Rectal smooth muscle tissue (tissue), 1 donor: ENCODE measurements at regions not wholly inside any gene's neighbourhood (a gene's known extent, or its start where the extent isn't known, plus 50 kb on each side); places are given as distances from the start of the nearest gene placed in this dataset.

ENCODE experiments used
- H3K27ac ChIP-seq: one replicate; pipeline ENCODE4 v1.7.0; 2013; ENCODE audit warnings: low read depth, low read length, inconsistent platforms
- H3K27me3 ChIP-seq: one replicate; pipeline ENCODE4 v1.7.0; 2013; ENCODE audit warnings: low read length; ENCODE audit not compliant: control insufficient read depth, insufficient read depth
- H3K36me3 ChIP-seq: one replicate; pipeline ENCODE4 v1.7.0; 2013; ENCODE audit warnings: low read length; ENCODE audit not compliant: control insufficient read depth, insufficient read depth
- H3K4me1 ChIP-seq: one replicate; pipeline ENCODE4 v1.7.0; 2013; ENCODE audit warnings: low read length; ENCODE audit not compliant: control insufficient read depth, insufficient read depth
- H3K4me3 ChIP-seq: one replicate; pipeline ENCODE4 v1.7.0; 2013; ENCODE audit warnings: low read length
- H3K9ac ChIP-seq: one replicate; pipeline ENCODE4 v1.7.0; 2013; ENCODE audit warnings: low read length

- Histone ChIP-seq H3K9ac (no peak overlapping the region), H3K27me3 (no peaks in the 10 kb centered on the region)
Observed at GRCh38 chr5:4945296-4945695, 194.8 kb upstream of the ADAMTS16 start.

GRCh38 chr5:4947106-4947505 is 193.0 kb upstream of the ADAMTS16 start:
- Histone ChIP-seq H3K9ac (no peak overlapping the region), H3K4me1 (no peaks in the 10 kb centered on the region), H3K27ac (no peak overlapping the region), H3K4me3 (no peak overlapping the region), H3K27me3 (no peaks in the 10 kb centered on the region), H3K36me3 (no peaks in the 10 kb centered on the region)

More at GRCh38 chr5:4945296-4945695, 194.8 kb upstream of the ADAMTS16 start:
- no peaks in the 10 kb centered on the region for H3K36me3 ChIP-seq
- no peak overlapping the region for H3K4me3 ChIP-seq
- H3K4me1 ChIP-seq: no peaks in the 10 kb centered on the region
- H3K27ac ChIP-seq: no peak overlapping the region

DNA sequence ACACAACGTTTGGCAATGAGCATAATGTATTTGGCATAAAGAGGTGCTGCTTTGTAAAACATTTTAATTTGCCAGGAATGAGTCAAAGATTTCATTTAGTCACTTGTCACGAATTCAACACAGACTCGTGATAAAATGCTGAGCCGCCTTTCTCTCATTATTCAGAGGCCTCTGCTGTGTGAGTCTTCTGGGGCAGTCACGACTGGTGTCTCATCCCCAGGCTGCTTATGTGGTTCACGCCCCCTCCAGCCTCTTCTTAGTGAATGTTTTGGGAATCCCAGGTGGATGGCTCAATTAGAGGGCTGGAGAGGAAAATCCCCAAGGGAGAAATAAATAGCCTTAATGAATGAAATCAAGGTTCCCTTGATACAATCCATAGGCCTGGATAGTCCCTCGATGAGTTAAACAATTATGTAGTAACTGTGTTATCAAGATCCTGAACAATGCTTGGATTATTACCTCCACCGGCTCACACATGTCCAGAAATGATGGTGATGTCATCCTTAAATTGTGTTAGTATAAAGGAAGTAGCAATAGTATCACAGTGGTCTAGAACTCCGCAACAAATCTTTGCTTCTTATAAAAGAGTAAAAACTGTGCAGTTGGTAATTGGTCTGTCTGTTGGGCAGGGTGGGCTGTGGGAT is 192.1 kb upstream of the ADAMTS16 start:
- Histone ChIP-seq H3K27me3 (no peaks in the 10 kb centered on the region), H3K36me3 (no peaks in the 10 kb centered on the region), H3K4me1 (no peaks in the 10 kb centered on the region), H3K27ac (no peak overlapping the region), H3K9ac (no peak overlapping the region), H3K4me3 (no peak overlapping the region)

DNA sequence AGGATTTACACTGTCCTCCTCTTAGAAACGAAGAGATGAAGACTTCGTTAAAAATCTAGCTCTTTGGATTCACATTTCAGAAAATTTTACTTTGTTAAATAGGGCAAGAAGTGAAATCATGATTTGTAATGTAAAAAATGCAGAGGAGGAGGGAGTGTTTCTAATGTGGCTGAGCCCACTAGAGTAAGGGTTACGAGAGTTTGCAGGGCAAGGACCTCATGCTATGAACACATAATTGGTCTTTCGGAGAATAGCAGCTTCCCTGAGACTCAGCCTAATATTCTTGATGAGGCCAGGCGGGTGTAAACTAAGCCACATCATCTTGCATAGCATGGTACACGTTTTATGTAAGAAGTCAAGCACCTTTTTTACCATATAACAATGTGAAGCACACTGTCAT is 191.0 kb upstream of the ADAMTS16 start:
- no peaks in the 10 kb centered on the region for H3K27me3 ChIP-seq
- H3K36me3 ChIP-seq: no peaks in the 10 kb centered on the region
- no peak overlapping the region for H3K27ac ChIP-seq
- H3K9ac ChIP-seq: no peak overlapping the region
- no peaks in the 10 kb centered on the region for H3K4me1 ChIP-seq
- H3K4me3 ChIP-seq: no peak overlapping the region

- Histone ChIP-seq H3K4me1 (no peaks in the 10 kb centered on the region), H3K9ac (no peak overlapping the region), H3K27me3 (no peaks in the 10 kb centered on the region), H3K27ac (no peak overlapping the region), H3K36me3 (no peaks in the 10 kb centered on the region), H3K4me3 (no peak overlapping the region)
Observed at GRCh38 chr5:4953576-4953975, 186.6 kb upstream of the ADAMTS16 start.

- no peaks in the 10 kb centered on the region for H3K27me3 ChIP-seq
- no peak overlapping the region for H3K9ac ChIP-seq
- no peak overlapping the region for H3K27ac ChIP-seq
- H3K36me3 ChIP-seq: no peaks in the 10 kb centered on the region
- no peaks in the 10 kb centered on the region for H3K4me1 ChIP-seq
- no peak overlapping the region for H3K4me3 ChIP-seq
Observed at GRCh38 chr5:4954048-4954447, 186.1 kb upstream of the ADAMTS16 start.

GRCh38 chr5:4963265-4963664 is 176.9 kb upstream of the ADAMTS16 start:
- Histone ChIP-seq H3K4me1 (no peaks in the 10 kb centered on the region), H3K9ac (no peak overlapping the region), H3K27me3 (no peaks in the 10 kb centered on the region), H3K36me3 (no peaks in the 10 kb centered on the region), H3K27ac (no peak overlapping the region), H3K4me3 (no peak overlapping the region)

- Histone ChIP-seq H3K27me3 (no peaks in the 10 kb centered on the region), H3K4me3 (no peak overlapping the region), H3K9ac (no peak overlapping the region), H3K36me3 (no peaks in the 10 kb centered on the region), H3K27ac (no peak overlapping the region), H3K4me1 (no peaks in the 10 kb centered on the region)
Observed at GRCh38 chr5:4969351-4969750, 170.8 kb upstream of the ADAMTS16 start.

DNA sequence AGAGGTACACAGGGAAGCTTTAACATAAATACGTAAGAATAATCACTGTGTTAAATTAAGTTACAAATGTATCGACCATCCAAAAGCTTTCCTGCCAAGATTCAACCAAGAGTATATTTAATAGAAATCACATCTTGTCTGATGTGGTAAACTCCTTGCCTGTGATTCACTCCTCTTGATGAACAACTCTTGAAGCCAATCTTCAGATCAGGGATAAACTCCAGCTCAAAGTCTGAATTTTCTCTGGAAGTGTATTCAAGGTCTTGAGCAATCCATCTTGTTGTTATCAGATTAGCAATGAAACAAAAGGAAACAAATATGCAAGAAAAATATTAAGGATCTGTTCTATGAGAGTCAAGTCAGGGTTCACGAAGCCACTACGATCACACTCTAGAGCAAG is 170.0 kb upstream of the ADAMTS16 start:
- H3K27me3 ChIP-seq: no peaks in the 10 kb centered on the region
- H3K4me3 ChIP-seq: no peak overlapping the region
- no peaks in the 10 kb centered on the region for H3K4me1 ChIP-seq
- H3K27ac ChIP-seq: no peak overlapping the region
- H3K36me3 ChIP-seq: no peaks in the 10 kb centered on the region
- H3K9ac ChIP-seq: no peak overlapping the region

DNA sequence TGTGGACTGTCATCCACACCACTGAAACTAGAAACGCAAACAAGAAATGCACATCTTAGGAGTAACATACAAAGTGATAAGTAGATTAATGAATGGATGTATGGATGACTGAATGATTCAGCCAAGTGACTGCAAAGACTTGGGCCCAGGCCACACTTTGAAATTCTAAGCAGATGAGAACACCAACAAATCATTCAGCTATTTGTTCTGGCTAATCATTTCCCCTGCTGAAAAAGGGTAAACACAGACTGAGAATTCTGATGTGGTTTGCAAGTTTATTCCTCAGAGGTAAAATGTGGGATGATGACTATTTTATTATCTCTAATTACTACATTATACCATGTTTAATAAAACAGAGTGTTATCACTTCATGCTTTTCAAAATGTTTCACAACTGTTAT is 163.2 kb upstream of the ADAMTS16 start:
- no peaks in the 10 kb centered on the region for H3K4me1 ChIP-seq
- H3K27ac ChIP-seq: no peak overlapping the region
- H3K4me3 ChIP-seq: no peak overlapping the region
- H3K9ac ChIP-seq: no peak overlapping the region
- no peaks in the 10 kb centered on the region for H3K36me3 ChIP-seq
- H3K27me3 ChIP-seq: no peaks in the 10 kb centered on the region

- Histone ChIP-seq H3K4me1 (no peaks in the 10 kb centered on the region), H3K9ac (no peak overlapping the region), H3K27me3 (no peaks in the 10 kb centered on the region), H3K4me3 (no peak overlapping the region), H3K36me3 (no peaks in the 10 kb centered on the region), H3K27ac (no peak overlapping the region)
Observed at GRCh38 chr5:4977416-4978110, 162.6 kb upstream of the ADAMTS16 start.

DNA sequence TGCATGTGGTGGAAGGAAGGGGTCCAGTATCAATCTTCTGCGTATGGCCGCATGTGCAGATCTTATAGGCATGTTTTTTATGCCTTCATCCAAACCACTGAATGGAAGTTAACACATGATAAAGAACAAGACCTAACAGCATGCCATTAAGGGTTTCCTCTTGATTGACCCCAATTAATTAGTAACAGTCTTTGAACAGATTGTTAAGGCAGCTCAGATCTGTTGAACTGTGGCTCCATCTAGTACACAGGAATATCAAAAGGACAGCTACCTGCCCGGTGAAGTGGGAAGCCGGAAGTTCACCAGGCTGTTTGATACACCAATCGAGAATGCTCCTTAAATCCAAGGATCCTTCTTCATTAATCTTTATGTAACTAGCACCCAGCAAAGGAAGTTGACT is 159.9 kb upstream of the ADAMTS16 start:
- H3K4me1 ChIP-seq: no peaks in the 10 kb centered on the region
- no peaks in the 10 kb centered on the region for H3K36me3 ChIP-seq
- no peaks in the 10 kb centered on the region for H3K27me3 ChIP-seq
- no peak overlapping the region for H3K9ac ChIP-seq
- no peak overlapping the region for H3K4me3 ChIP-seq
- no peak overlapping the region for H3K27ac ChIP-seq

- H3K4me3 ChIP-seq: no peak overlapping the region
- no peaks in the 10 kb centered on the region for H3K4me1 ChIP-seq
- no peak overlapping the region for H3K27ac ChIP-seq
- H3K27me3 ChIP-seq: no peaks in the 10 kb centered on the region
- no peak overlapping the region for H3K9ac ChIP-seq
- H3K36me3 ChIP-seq: no peaks in the 10 kb centered on the region
Observed at GRCh38 chr5:4981608-4982007, 158.5 kb upstream of the ADAMTS16 start.
